ENCODE measurements at regions not wholly inside any gene's neighbourhood (a gene's known extent, or its start where the extent isn't known, plus 50 kb on each side); places are given as distances from the start of the nearest gene placed in this dataset.

DNA sequence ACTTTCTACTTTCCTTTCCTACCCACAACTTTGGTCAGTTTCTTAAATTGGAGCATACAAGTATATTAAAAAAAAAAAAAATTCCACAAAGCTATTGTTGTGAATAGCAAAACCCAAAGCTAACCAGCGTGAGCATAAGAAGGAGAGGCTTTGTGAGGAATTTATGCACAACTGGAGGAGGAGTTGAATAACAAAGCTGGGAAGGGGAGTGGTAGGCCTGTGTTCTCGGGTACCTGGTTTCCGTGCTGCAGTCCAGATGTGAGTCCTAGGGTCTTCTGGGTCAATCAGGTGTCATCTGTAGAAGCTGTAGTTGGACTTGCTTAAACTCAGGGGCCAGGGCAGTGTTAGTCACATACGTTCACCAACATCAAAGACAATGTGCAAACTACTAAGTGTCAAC is 422.5 kb upstream of the SGCG start:
- Histone ChIP-seq H3K4me3 (ENCODE audit: low read depth, low read length, poor library complexity, severe bottlenecking) (no peak overlapping the region), H3K36me3 (ENCODE audit: insufficient read depth, low read length) (no peaks in the 10 kb centered on the region), H4K20me1 (ENCODE audit: insufficient read depth, low read length) (no peaks in the 10 kb centered on the region), H3K27me3 (ENCODE audit: insufficient read depth, low read length) (no peaks in the 10 kb centered on the region), H3K9me2 (ENCODE audit: low read depth, low read length) (no peaks in the 10 kb centered on the region), H3K4me1 (ENCODE audit: insufficient read depth, low read length, severe bottlenecking) (no peaks in the 10 kb centered on the region), H2AFZ (ENCODE audit: low read length) (no peak overlapping the region), H3K27ac (ENCODE audit: low read depth, low read length, poor library complexity, severe bottlenecking) (no peak overlapping the region), H3K9ac (ENCODE audit: low read length) (no peak overlapping the region), H3K4me2 (ENCODE audit: low read length) (no peak overlapping the region), H3F3A (ENCODE audit: insufficient read depth, low read length) (no peaks in the 10 kb centered on the region), H3K9me3 (ENCODE audit: low read length) (no peaks in the 10 kb centered on the region; the same call in 1 of the 2 replicates), H3K79me2 (ENCODE audit: insufficient read depth, low read length) (no peaks in the 10 kb centered on the region)
- TF ChIP-seq, protein P1, sequence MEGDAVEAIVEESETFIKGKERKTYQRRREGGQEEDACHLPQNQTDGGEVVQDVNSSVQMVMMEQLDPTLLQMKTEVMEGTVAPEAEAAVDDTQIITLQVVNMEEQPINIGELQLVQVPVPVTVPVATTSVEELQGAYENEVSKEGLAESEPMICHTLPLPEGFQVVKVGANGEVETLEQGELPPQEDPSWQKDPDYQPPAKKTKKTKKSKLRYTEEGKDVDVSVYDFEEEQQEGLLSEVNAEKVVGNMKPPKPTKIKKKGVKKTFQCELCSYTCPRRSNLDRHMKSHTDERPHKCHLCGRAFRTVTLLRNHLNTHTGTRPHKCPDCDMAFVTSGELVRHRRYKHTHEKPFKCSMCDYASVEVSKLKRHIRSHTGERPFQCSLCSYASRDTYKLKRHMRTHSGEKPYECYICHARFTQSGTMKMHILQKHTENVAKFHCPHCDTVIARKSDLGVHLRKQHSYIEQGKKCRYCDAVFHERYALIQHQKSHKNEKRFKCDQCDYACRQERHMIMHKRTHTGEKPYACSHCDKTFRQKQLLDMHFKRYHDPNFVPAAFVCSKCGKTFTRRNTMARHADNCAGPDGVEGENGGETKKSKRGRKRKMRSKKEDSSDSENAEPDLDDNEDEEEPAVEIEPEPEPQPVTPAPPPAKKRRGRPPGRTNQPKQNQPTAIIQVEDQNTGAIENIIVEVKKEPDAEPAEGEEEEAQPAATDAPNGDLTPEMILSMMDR (IDR thresholded peaks at IDR 0.05; ENCODE audit: low read length) = no peak
- TF ChIP-seq EZH2 (IDR thresholded peaks at IDR 0.05; ENCODE audit: borderline replicate concordance, low read length) = no peak

DNA sequence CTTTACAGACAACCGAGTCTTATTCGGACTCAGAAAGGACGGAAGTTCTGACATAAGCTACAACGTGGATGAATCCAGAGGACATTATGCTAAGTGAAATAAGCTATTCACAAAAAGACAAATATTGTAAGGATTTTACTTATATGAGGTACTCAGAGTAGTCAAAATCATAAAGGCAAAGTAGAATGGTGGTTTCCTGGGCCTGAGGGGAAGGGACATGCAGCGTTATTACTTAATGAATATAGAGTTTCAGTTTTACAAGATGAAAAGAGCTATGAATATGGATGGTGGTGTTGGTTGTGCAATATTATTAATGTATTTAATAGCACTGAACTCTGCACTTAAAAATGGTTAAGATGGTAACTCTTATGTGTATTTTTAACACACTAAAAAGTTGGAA is 419.1 kb upstream of the SGCG start:
- H3K27ac ChIP-seq (ENCODE audit: low read depth, low read length, poor library complexity, severe bottlenecking) = no peak overlapping the region
- H3K79me2 ChIP-seq (ENCODE audit: insufficient read depth, low read length) = no peaks in the 10 kb centered on the region
- no peaks in the 10 kb centered on the region for H3F3A ChIP-seq (ENCODE audit: insufficient read depth, low read length)
- no peaks in the 10 kb centered on the region for H3K4me1 ChIP-seq (ENCODE audit: insufficient read depth, low read length, severe bottlenecking)
- H3K36me3 ChIP-seq (ENCODE audit: insufficient read depth, low read length) = no peaks in the 10 kb centered on the region
- H3K4me3 ChIP-seq (ENCODE audit: low read depth, low read length, poor library complexity, severe bottlenecking) = no peak overlapping the region
- no peaks in the 10 kb centered on the region for H3K27me3 ChIP-seq (ENCODE audit: insufficient read depth, low read length)
- H3K9ac ChIP-seq (ENCODE audit: low read length) = no peak overlapping the region
- no peak overlapping the region for H3K4me2 ChIP-seq (ENCODE audit: low read length)
- no peak overlapping the region for H2AFZ ChIP-seq (ENCODE audit: low read length)
- H4K20me1 ChIP-seq (ENCODE audit: insufficient read depth, low read length) = no peaks in the 10 kb centered on the region
- no peaks in the 10 kb centered on the region for H3K9me2 ChIP-seq (ENCODE audit: low read depth, low read length)
- H3K9me3 ChIP-seq (ENCODE audit: low read length) = no peaks in the 10 kb centered on the region
- TF ChIP-seq EZH2 (IDR thresholded peaks at IDR 0.05; ENCODE audit: borderline replicate concordance, low read length) = no peak
- TF ChIP-seq, protein P1 (IDR thresholded peaks at IDR 0.05; ENCODE audit: low read length) = no peak

DNA sequence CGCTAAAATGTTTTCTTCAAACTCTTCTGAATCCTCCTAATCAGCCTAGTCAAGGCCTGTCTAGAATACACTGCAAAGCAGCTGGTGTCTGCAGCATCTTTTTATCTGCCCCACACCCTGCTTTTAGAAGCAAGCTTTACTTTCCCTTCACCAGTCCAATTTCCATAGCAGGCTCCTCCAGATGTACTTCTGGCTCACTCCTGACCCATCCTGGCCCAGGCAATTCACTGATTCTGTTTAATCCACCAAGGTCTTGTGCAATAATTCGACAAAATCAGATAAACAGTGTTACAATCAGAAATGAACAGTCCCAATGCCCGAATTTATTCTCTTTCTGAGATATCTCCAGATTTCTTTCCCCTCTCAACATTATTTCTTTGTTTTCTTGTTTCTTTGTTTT is 415.2 kb upstream of the SGCG start:
- H4K20me1 ChIP-seq (ENCODE audit: insufficient read depth, low read length) = no peaks in the 10 kb centered on the region
- H3K9me2 ChIP-seq (ENCODE audit: low read depth, low read length) = no peaks in the 10 kb centered on the region
- TF ChIP-seq, protein P1 (IDR thresholded peaks at IDR 0.05; ENCODE audit: low read length) = no peak
- no peak for TF ChIP-seq EZH2 (IDR thresholded peaks at IDR 0.05; ENCODE audit: borderline replicate concordance, low read length)
- H3K9me3 ChIP-seq (ENCODE audit: low read length) = no peaks in the 10 kb centered on the region
- no peaks in the 10 kb centered on the region for H3K27me3 ChIP-seq (ENCODE audit: insufficient read depth, low read length)
- H3K27ac ChIP-seq (ENCODE audit: low read depth, low read length, poor library complexity, severe bottlenecking) = no peak overlapping the region
- no peaks in the 10 kb centered on the region for H3K36me3 ChIP-seq (ENCODE audit: insufficient read depth, low read length)
- no peaks in the 10 kb centered on the region for H3F3A ChIP-seq (ENCODE audit: insufficient read depth, low read length)
- H3K4me2 ChIP-seq (ENCODE audit: low read length) = no peak overlapping the region
- no peak overlapping the region for H3K9ac ChIP-seq (ENCODE audit: low read length)
- H3K79me2 ChIP-seq (ENCODE audit: insufficient read depth, low read length) = no peaks in the 10 kb centered on the region
- H3K4me3 ChIP-seq (ENCODE audit: low read depth, low read length, poor library complexity, severe bottlenecking) = no peak overlapping the region
- H3K4me1 ChIP-seq (ENCODE audit: insufficient read depth, low read length, severe bottlenecking) = no peaks in the 10 kb centered on the region
- H2AFZ ChIP-seq (ENCODE audit: low read length) = no peak overlapping the region
